ENCODE measurements at regions not wholly inside any gene's neighbourhood (a gene's known extent, or its start where the extent isn't known, plus 50 kb on each side); places are given as distances from the start of the nearest gene placed in this dataset.

DNA sequence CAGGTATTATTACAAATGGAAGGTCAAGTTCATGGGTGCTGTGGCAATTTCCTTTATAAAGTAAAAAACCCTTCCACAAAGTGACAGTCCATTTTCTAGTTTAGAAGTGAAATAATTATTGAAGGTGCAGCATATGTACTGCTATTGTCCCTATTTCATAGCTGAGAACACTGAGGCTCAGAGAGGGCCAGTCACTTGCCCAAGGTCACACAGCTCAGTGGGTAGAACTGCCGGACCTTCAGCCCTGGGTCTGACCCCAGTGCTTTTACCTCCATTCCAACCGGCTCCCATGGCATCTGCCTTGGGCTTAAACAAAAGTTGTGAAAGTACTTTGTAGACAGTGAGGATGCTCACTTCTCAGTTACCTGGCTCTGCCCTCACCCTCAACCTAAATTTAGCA is 150.6 kb upstream of the SMIM23 start:
- no peak for TF ChIP-seq POLR2A (IDR thresholded peaks at IDR 0.05)
- TF ChIP-seq, protein P1, sequence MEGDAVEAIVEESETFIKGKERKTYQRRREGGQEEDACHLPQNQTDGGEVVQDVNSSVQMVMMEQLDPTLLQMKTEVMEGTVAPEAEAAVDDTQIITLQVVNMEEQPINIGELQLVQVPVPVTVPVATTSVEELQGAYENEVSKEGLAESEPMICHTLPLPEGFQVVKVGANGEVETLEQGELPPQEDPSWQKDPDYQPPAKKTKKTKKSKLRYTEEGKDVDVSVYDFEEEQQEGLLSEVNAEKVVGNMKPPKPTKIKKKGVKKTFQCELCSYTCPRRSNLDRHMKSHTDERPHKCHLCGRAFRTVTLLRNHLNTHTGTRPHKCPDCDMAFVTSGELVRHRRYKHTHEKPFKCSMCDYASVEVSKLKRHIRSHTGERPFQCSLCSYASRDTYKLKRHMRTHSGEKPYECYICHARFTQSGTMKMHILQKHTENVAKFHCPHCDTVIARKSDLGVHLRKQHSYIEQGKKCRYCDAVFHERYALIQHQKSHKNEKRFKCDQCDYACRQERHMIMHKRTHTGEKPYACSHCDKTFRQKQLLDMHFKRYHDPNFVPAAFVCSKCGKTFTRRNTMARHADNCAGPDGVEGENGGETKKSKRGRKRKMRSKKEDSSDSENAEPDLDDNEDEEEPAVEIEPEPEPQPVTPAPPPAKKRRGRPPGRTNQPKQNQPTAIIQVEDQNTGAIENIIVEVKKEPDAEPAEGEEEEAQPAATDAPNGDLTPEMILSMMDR (IDR thresholded peaks at IDR 0.05), result no peak

All from ovary (tissue), 3 donors.